ENCODE measurements at regions not wholly inside any gene's neighbourhood (a gene's known extent, or its start where the extent isn't known, plus 50 kb on each side); places are given as distances from the start of the nearest gene placed in this dataset.

- Mint-ChIP-seq H3K27me3 (ENCODE audit: unreplicated experiment) (no peaks in the 10 kb centered on the region), H3K4me1 (ENCODE audit: low read depth, unreplicated experiment) (peaks cover 4% of the 10 kb centered on the region), H3K9me3 (ENCODE audit: low read depth, unreplicated experiment) (peaks cover 9% of the 10 kb centered on the region), H3K27ac (ENCODE audit: unreplicated experiment) (no peak overlapping the region), H3K4me3 (ENCODE audit: low read depth, unreplicated experiment) (no peak overlapping the region), H3K36me3 (ENCODE audit: insufficient read depth, unreplicated experiment) (no peaks in the 10 kb centered on the region)
- TF ChIP-seq, protein P1, sequence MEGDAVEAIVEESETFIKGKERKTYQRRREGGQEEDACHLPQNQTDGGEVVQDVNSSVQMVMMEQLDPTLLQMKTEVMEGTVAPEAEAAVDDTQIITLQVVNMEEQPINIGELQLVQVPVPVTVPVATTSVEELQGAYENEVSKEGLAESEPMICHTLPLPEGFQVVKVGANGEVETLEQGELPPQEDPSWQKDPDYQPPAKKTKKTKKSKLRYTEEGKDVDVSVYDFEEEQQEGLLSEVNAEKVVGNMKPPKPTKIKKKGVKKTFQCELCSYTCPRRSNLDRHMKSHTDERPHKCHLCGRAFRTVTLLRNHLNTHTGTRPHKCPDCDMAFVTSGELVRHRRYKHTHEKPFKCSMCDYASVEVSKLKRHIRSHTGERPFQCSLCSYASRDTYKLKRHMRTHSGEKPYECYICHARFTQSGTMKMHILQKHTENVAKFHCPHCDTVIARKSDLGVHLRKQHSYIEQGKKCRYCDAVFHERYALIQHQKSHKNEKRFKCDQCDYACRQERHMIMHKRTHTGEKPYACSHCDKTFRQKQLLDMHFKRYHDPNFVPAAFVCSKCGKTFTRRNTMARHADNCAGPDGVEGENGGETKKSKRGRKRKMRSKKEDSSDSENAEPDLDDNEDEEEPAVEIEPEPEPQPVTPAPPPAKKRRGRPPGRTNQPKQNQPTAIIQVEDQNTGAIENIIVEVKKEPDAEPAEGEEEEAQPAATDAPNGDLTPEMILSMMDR (IDR thresholded peaks at IDR 0.05; ENCODE audit: unreplicated experiment): no peak
- BruUV-seq (replicated peaks): no TSS peak
- CTCF ChIA-PET: no interaction called here
- intact Hi-C loops (cut with micrococcal nuclease; ENCODE audit: unreplicated experiment): no loop called here
- no peak for DNase-seq
Measured at GRCh38 chr12:92457458-92458180, 245.2 kb upstream of the PLEKHG7 start.

GRCh38 chr12:92452763-92453162 is 250.0 kb upstream of the PLEKHG7 start:
- H3K4me3 Mint-ChIP-seq (ENCODE audit: low read depth, unreplicated experiment): no peak overlapping the region
- CTCF ChIA-PET: no interaction called here
- TF ChIP-seq, protein P1 (IDR thresholded peaks at IDR 0.05; ENCODE audit: unreplicated experiment): no peak
- peaks cover 18% of the 10 kb centered on the region for H3K9me3 Mint-ChIP-seq (ENCODE audit: low read depth, unreplicated experiment)
- no peaks in the 10 kb centered on the region for H3K36me3 Mint-ChIP-seq (ENCODE audit: insufficient read depth, unreplicated experiment)
- H3K27ac Mint-ChIP-seq (ENCODE audit: unreplicated experiment): no peak overlapping the region
- peaks cover 6% of the 10 kb centered on the region for H3K4me1 Mint-ChIP-seq (ENCODE audit: low read depth, unreplicated experiment)
- intact Hi-C loops (cut with micrococcal nuclease; ENCODE audit: unreplicated experiment): no loop called here
- no peaks in the 10 kb centered on the region for H3K27me3 Mint-ChIP-seq (ENCODE audit: unreplicated experiment)
- BruUV-seq (replicated peaks): no TSS peak
- no peak for DNase-seq

- no TSS peak for BruUV-seq (replicated peaks)
- no peak overlapping the region for H3K4me3 Mint-ChIP-seq (ENCODE audit: low read depth, unreplicated experiment)
- H3K27me3 Mint-ChIP-seq (ENCODE audit: unreplicated experiment): no peaks in the 10 kb centered on the region
- no peak overlapping the region for H3K27ac Mint-ChIP-seq (ENCODE audit: unreplicated experiment)
- no peaks in the 10 kb centered on the region for H3K36me3 Mint-ChIP-seq (ENCODE audit: insufficient read depth, unreplicated experiment)
- H3K4me1 Mint-ChIP-seq (ENCODE audit: low read depth, unreplicated experiment): peaks cover 29% of the 10 kb centered on the region
- intact Hi-C loops (cut with micrococcal nuclease; ENCODE audit: unreplicated experiment): loop anchor here (10.0 kb wide), 1 partner anchor 99 kb away; no protein-coding TSS in a partner anchor
- TF ChIP-seq, protein P1 (IDR thresholded peaks at IDR 0.05; ENCODE audit: unreplicated experiment): no peak
- no peak for DNase-seq
- CTCF ChIA-PET: interaction anchor here (1.0 kb wide), 1 partner anchor 177 kb away, joined by 4 read pairs; no protein-coding TSS in a partner anchor
- peaks cover 10% of the 10 kb centered on the region for H3K9me3 Mint-ChIP-seq (ENCODE audit: low read depth, unreplicated experiment)
Measured at GRCh38 chr12:92446083-92446460, 256.7 kb upstream of the PLEKHG7 start.

DNA sequence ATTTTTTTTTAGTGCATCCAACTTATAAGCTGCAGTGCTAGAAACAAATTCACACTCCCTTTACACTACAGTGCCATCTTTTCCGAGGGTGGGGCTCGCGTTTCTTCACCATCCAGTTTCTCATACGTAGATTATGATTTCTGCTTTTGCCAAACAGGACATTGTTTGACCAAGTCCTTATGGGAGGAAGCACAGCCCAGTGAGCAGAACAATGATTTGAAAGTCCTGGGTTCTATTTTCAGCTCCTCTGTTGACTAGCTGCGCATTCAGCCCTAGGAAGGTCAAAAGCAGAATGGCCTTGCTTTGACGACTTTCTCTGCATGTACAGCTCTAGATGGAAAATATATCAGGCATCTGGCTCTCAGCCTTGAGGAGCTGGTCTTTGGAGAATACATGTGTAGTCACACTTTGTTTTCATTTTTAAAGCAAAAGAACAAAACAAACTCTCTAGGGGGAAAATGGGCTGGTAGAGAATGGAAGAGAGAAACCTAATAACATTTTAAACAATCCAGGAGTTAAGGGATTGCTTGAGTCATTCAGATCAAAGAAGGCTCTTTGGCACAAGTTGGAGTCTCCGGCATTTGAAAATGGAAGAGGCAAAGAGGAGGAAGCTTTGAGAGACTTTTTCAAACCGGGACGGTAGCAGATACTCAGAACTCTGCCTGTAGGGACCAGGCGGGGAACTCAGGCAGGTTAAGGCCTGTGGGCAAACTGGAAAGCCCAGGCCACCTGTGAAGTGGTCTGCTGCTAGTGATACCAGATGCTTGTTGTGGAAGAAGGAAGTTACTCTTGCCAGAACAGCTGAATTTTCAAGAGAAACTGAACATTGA is 257.3 kb upstream of the PLEKHG7 start:
- H3K4me1 Mint-ChIP-seq (ENCODE audit: low read depth, unreplicated experiment): peaks cover 29% of the 10 kb centered on the region
- CTCF ChIA-PET: interaction anchor here (0.5 to 1.0 kb wide), 2 partner anchors 134 to 178 kb away, joined by 3 to 4 read pairs; no protein-coding TSS in a partner anchor

More for the DNA sequence above, 257.3 kb upstream of the PLEKHG7 start:
- Mint-ChIP-seq H3K27ac (ENCODE audit: unreplicated experiment) (no peak overlapping the region), H3K36me3 (ENCODE audit: insufficient read depth, unreplicated experiment) (no peaks in the 10 kb centered on the region), H3K27me3 (ENCODE audit: unreplicated experiment) (no peaks in the 10 kb centered on the region), H3K9me3 (ENCODE audit: low read depth, unreplicated experiment) (peaks cover 6% of the 10 kb centered on the region), H3K4me3 (ENCODE audit: low read depth, unreplicated experiment) (no peak overlapping the region)
- DNase-seq: no peak
- intact Hi-C loops (cut with micrococcal nuclease; ENCODE audit: unreplicated experiment): loop anchor here (10.0 kb wide), 1 partner anchor 99 kb away; no protein-coding TSS in a partner anchor
- TF ChIP-seq, protein P1 (IDR thresholded peaks at IDR 0.05; ENCODE audit: unreplicated experiment): no peak
- no TSS peak for BruUV-seq (replicated peaks)

Data from Calu3 (cell line).